Endothelial cell of umbilical vein (primary cell): ENCODE measurements at regions not wholly inside any gene's neighbourhood (a gene's known extent, or its start where the extent isn't known, plus 50 kb on each side); places are given as distances from the start of the nearest gene placed in this dataset.

Experiments used
- BruUV-seq: library from RNA; stranded (reverse); fragments of 400-500 nt; replicated peaks from 2 replicates; lab custom pipeline; 2021; lab: Mats Ljungman, UMichigan
- CTCF ChIA-PET: fragments of 300-600, 350-600 bp; sonication (Branson Sonifier 250); formaldehyde crosslinking; loops from one replicate; lab custom pipeline; 2021; ENCODE audit warnings: antibody characterized with exemption, inconsistent platforms; lab: Charles Lee
- POLR2A ChIA-PET: fragments of 300-600, 350-600 bp; sonication (Branson Sonifier 250); formaldehyde crosslinking; loops from one replicate; lab custom pipeline; 2021; ENCODE audit warnings: antibody characterized with exemption, inconsistent platforms; lab: Charles Lee
- DNase-seq: peaks from one replicate; pipeline ENCODE4 v3.0.0-alpha.2; 2011; ENCODE audit warnings: low read depth, low spot score
- FAIRE-seq: peaks from 2 replicates; lab custom pipeline; 2011; peaks lifted over from hg19 to GRCh38; lab: Jason Lieb, UNC
- H2AFZ ChIP-seq: 2 replicates; pipeline ENCODE4 v1.6.0; 2012; ENCODE audit warnings: low read depth, low read length, control low read depth, inconsistent platforms
- H3K27ac ChIP-seq: 2 replicates; pipeline ENCODE4 v1.5.1; 2011; ENCODE audit warnings: low read depth, mild to moderate bottlenecking, control low read depth, low read length, moderate library complexity; ENCODE audit not compliant: insufficient read depth
- H3K27me3 ChIP-seq, 2 experiments: 2 replicates each; pipeline versions ENCODE4 v1.6.0 to v1.6.1; 2011; ENCODE audit warnings: low read length in 2 of 2, mixed read lengths in 1 of 2; ENCODE audit not compliant: control insufficient read depth in 2 of 2, insufficient read depth in 2 of 2
- H3K36me3 ChIP-seq, 2 experiments: 2 replicates in 1 of 2; 3 replicates in 1 of 2; pipeline ENCODE4 v1.5.1; 2011; ENCODE audit warnings: low read length in 2 of 2, mild to moderate bottlenecking in 1 of 2, moderate library complexity in 1 of 2; ENCODE audit not compliant: control insufficient read depth in 2 of 2, insufficient read depth in 2 of 2; ENCODE audit errors: extremely low read depth in 1 of 2
- H3K4me1 ChIP-seq: 3 replicates; pipeline ENCODE4 v1.5.1; 2011; ENCODE audit warnings: mild to moderate bottlenecking, low read length; ENCODE audit not compliant: control insufficient read depth, insufficient read depth; ENCODE audit errors: extremely low read depth
- H3K4me2 ChIP-seq: 2 replicates; pipeline ENCODE4 v1.6.1; 2011; ENCODE audit warnings: low read length, control low read depth, mixed read lengths; ENCODE audit not compliant: insufficient read depth
- H3K4me3 ChIP-seq, 3 experiments: fragments of 200-600 bp in 1 of 3; sonication (generic), shearing (Covaris generic) in 1 of 3; replicated peaks in 1 of 3; 2 replicates each; pipeline ENCODE4 v1.5.1; 2011 to 2016; ENCODE audit warnings: control low read depth in 3 of 3, low read length in 3 of 3, mild to moderate bottlenecking in 2 of 3, inconsistent platforms in 1 of 3, low read depth in 1 of 3, moderate library complexity in 1 of 3; ENCODE audit not compliant: insufficient read depth in 1 of 3
- H3K79me2 ChIP-seq: 2 replicates; pipeline ENCODE4 v1.6.0; 2012; ENCODE audit warnings: low read length, inconsistent platforms; ENCODE audit not compliant: control insufficient read depth, insufficient read depth
- H3K9ac ChIP-seq: replicated peaks from 2 replicates; pipeline ENCODE3; 2011; ENCODE audit warnings: low read length, control low read depth; ENCODE audit not compliant: insufficient read depth; ENCODE audit errors: extremely low read depth
- H3K9me1 ChIP-seq: replicated peaks from 3 replicates; pipeline ENCODE4 v1.6.0; 2011; ENCODE audit warnings: mild to moderate bottlenecking, low read length; ENCODE audit not compliant: control insufficient read depth, insufficient read depth; ENCODE audit errors: extremely low read depth
- H3K9me3 ChIP-seq: replicated peaks from 2 replicates; pipeline ENCODE4 v1.5.1; 2012; ENCODE audit warnings: low read length, inconsistent platforms; ENCODE audit not compliant: control insufficient read depth, insufficient read depth
- H4K20me1 ChIP-seq: replicated peaks from 2 replicates; pipeline ENCODE3; 2011; ENCODE audit warnings: mild to moderate bottlenecking, low read length; ENCODE audit not compliant: control insufficient read depth, insufficient read depth; ENCODE audit errors: extremely low read depth
- CTCF ChIP-seq, 2 donors: IDR thresholded peaks; 1 replicate in 1 of 2; 2 replicates in 1 of 2; pipeline ENCODE4 v1.5.1; 2011; ENCODE audit warnings: low read length in 2 of 2, mild to moderate bottlenecking in 2 of 2, moderate library complexity in 2 of 2, control low read depth in 1 of 2, inconsistent platforms in 1 of 2, low read depth in 1 of 2; ENCODE audit not compliant: insufficient read depth in 1 of 2; ENCODE audit errors: extremely low read depth in 1 of 2
- EZH2 ChIP-seq: IDR thresholded peaks from 2 replicates; pipeline ENCODE4 v1.6.1; 2012; ENCODE audit warnings: borderline replicate concordance, low read depth, mild to moderate bottlenecking, moderate library complexity, low read length, inconsistent platforms; ENCODE audit not compliant: severe bottlenecking
- FOS ChIP-seq: IDR thresholded peaks from 2 replicates; pipeline ENCODE4 v1.6.1; 2011; ENCODE audit warnings: mild to moderate bottlenecking, low read length, moderate library complexity, borderline replicate concordance; ENCODE audit not compliant: insufficient read depth
- GATA2 ChIP-seq: IDR thresholded peaks from 2 replicates; pipeline ENCODE4 v1.7.0; 2011; ENCODE audit warnings: low read depth, mild to moderate bottlenecking, moderate library complexity, mixed read lengths, low read length; ENCODE audit not compliant: insufficient read length, insufficient read depth
- JUN ChIP-seq: IDR thresholded peaks from 2 replicates; pipeline ENCODE4 v1.6.1; 2011; ENCODE audit warnings: borderline replicate concordance, low read depth; ENCODE audit not compliant: insufficient read length, insufficient read depth
- MAX ChIP-seq: IDR thresholded peaks from 2 replicates; pipeline ENCODE4 v1.6.1; 2011; ENCODE audit not compliant: insufficient read depth, insufficient read length
- MYC ChIP-seq: IDR thresholded peaks from one replicate; pipeline ENCODE4 v1.6.1; 2011; ENCODE audit warnings: mild to moderate bottlenecking, low read depth, low read length
- POLR2A ChIP-seq: IDR thresholded peaks from 2 replicates; pipeline ENCODE4 v1.6.1; 2012; ENCODE audit warnings: low read depth, mild to moderate bottlenecking, control low read depth, low read length
- POLR2AphosphoS5 ChIP-seq: IDR thresholded peaks from 2 replicates; pipeline ENCODE4 v1.6.1; 2012; ENCODE audit warnings: low read depth, mild to moderate bottlenecking, control low read depth, low read length, moderate library complexity; ENCODE audit not compliant: insufficient read depth
- dilution Hi-C: fragments of 300-500 bp; cut with MboI; formaldehyde crosslinking; loops from one replicate; pipeline ENCODE4 v1.15.0; 2019; ENCODE audit warnings: low sequenced_read_pairs; ENCODE audit not compliant: extremely low pct_ligation_motif_present
- intact Hi-C: fragments of 100-400 bp; cut with micrococcal nuclease; formaldehyde crosslinking; loops from one replicate; pipeline ENCODE4 v1.10.0; 2022

- Histone ChIP-seq H3K27ac (no peak overlapping the region), H3K4me1 (no peaks in the 10 kb centered on the region), H3K9ac (no peak overlapping the region), H2AFZ (no peak overlapping the region), H3K27me3 (no peaks in the 10 kb centered on the region), H3K9me1 (no peaks in the 10 kb centered on the region), H3K4me2 (no peak overlapping the region), H4K20me1 (no peaks in the 10 kb centered on the region), H3K79me2 (no peaks in the 10 kb centered on the region), H3K36me3 (no peaks in the 10 kb centered on the region), H3K9me3 (no peaks in the 10 kb centered on the region), H3K4me3 (no peak overlapping the region)
- ChIA-PET CTCF (interaction anchor here (1.0 to 2.1 kb wide), 5 partner anchors 9 to 77 kb away, joined by 3 to 7 read pairs (median 5); no protein-coding TSS in a partner anchor), POLR2A (no interaction called here)
- FAIRE-seq: no peak
- TF ChIP-seq MAX: no peak
- no peak for TF ChIP-seq CTCF (IDR thresholded peaks at IDR 0.05; ENCODE audit: extremely low read depth in 1 of 2, insufficient read depth in 1 of 2, low read depth in 1 of 2, low read length in 2 of 2)
- no peak for TF ChIP-seq GATA2
- TF ChIP-seq JUN: no peak
- TF ChIP-seq FOS: no peak
- no peak for TF ChIP-seq MYC
- no peak for TF ChIP-seq EZH2
- TF ChIP-seq POLR2A: no peak
- TF ChIP-seq POLR2AphosphoS5: no peak
- dilution Hi-C loops (no loop called here), intact Hi-C loops (no loop called here)
- no peak for DNase-seq
- BruUV-seq: no TSS peak
These were observed 64.7 kb upstream of the GATA5 start for GRCh38 chr20:62540504-62540903.
